ENCODE measurements at regions not wholly inside any gene's neighbourhood (a gene's known extent, or its start where the extent isn't known, plus 50 kb on each side); places are given as distances from the start of the nearest gene placed in this dataset.

DNA sequence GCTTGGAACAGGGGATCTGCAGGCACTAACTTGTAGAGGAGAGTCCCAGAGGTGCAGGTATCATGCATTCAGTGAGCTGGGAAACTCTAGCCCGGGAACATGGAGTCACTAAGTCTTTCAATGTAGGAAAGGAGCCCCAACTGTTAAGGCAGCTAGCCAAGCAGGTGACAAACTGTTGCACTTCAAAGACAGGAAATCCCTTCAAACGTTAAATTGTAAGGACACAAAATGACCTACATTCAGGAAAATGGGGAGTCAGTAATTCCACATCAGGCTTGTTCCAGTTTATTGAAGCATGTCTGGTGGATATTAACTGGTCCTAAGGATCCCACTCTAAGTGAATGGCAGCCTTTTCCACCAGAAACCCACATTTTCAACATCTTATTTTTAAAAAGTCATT lies 364.5 kb downstream of the MTX2 start:
- no peaks in the 10 kb centered on the region for H3K4me1 ChIP-seq
- H3K36me3 ChIP-seq = no peaks in the 10 kb centered on the region
- TF ChIP-seq, protein P1, sequence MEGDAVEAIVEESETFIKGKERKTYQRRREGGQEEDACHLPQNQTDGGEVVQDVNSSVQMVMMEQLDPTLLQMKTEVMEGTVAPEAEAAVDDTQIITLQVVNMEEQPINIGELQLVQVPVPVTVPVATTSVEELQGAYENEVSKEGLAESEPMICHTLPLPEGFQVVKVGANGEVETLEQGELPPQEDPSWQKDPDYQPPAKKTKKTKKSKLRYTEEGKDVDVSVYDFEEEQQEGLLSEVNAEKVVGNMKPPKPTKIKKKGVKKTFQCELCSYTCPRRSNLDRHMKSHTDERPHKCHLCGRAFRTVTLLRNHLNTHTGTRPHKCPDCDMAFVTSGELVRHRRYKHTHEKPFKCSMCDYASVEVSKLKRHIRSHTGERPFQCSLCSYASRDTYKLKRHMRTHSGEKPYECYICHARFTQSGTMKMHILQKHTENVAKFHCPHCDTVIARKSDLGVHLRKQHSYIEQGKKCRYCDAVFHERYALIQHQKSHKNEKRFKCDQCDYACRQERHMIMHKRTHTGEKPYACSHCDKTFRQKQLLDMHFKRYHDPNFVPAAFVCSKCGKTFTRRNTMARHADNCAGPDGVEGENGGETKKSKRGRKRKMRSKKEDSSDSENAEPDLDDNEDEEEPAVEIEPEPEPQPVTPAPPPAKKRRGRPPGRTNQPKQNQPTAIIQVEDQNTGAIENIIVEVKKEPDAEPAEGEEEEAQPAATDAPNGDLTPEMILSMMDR (IDR thresholded peaks at IDR 0.05; ENCODE audit: low read depth, low read length) = no peak
- no peak overlapping the region for H3K4me3 ChIP-seq (ENCODE audit: low read depth, low read length)
- DNase-seq = no peak
- no peaks in the 10 kb centered on the region for H3K9me3 ChIP-seq
- H3K27me3 ChIP-seq = no peaks in the 10 kb centered on the region

DNA sequence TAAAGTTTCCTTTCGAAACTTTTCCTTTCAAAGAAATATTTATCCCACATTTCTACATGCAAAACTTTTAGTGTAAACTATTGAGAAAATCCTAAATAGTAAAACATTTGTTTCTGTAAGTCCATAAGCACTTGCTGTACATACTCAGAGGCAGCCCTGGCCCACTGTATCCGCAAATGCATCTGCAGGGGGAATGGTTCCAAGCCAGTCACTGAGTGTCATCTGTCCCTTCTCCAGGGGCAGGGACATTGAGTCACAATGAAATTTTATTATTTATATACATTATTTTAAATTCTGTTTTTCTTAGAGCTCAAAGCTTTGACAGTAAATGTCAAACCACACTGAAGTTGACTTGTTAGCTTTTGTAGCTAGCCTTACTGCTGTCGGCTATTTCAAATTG lies 367.2 kb downstream of the MTX2 start:
- Histone ChIP-seq H3K36me3 (no peaks in the 10 kb centered on the region), H3K9me3 (no peaks in the 10 kb centered on the region), H3K4me1 (no peaks in the 10 kb centered on the region), H3K27me3 (no peaks in the 10 kb centered on the region), H3K4me3 (ENCODE audit: low read depth, low read length) (no peak overlapping the region)
- TF ChIP-seq, protein P1 (IDR thresholded peaks at IDR 0.05; ENCODE audit: low read depth, low read length) = no peak
- DNase-seq = no peak

- no peaks in the 10 kb centered on the region for H3K4me1 ChIP-seq
- peak overlapping the region; percentile 66 for H3K4me3 ChIP-seq (ENCODE audit: low read depth, low read length)
- H3K9me3 ChIP-seq = no peaks in the 10 kb centered on the region
- TF ChIP-seq, protein P1 (IDR thresholded peaks at IDR 0.05; ENCODE audit: low read depth, low read length) = no peak
- no peaks in the 10 kb centered on the region for H3K36me3 ChIP-seq
- DNase-seq = no peak
- no peaks in the 10 kb centered on the region for H3K27me3 ChIP-seq
Observed at GRCh38 chr2:176637142-176637485, 367.9 kb downstream of the MTX2 start.

DNA sequence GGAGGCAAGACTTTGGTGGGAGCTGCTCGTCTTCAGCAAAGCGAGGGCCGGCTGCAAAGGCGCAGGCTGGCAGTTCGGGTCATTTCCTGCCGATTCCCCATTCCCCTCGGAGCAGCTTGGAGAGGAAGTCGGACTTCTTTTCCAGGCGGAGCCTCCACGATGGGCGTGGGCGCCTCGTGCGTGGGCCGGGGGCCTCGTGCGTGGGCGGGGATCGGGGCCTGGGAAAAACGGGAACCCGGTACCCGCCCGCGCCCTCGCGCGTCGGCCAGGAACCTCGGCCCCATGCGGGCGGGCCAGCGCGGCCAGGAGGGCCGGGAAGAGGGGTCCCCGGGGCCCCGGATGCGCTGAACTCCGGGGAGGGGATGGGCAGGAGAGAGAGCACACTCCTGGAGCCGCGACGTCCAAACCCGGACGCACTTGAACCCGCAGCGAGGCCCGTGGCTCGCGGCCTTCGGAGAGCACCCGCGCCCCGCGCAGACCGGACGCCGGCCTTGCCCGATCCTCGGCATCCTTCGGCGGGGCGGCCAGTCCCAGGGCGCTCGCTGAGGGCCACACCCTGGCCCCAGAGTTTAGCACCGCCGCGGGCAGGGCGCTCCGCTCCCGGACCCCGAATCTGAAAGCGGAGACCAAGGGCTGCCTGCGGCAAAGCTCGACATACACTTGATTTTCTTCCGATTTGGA lies 368.4 kb downstream of the MTX2 start:
- no peaks in the 10 kb centered on the region for H3K9me3 ChIP-seq
- TF ChIP-seq, protein P1 (IDR thresholded peaks at IDR 0.05; ENCODE audit: low read depth, low read length) = no peak

GRCh38 chr2:176638167-176639015 lies 369.1 kb downstream of the MTX2 start:
- TF ChIP-seq, protein P1 (IDR thresholded peaks at IDR 0.05; ENCODE audit: low read depth, low read length) = peak; percentile 49

More for the DNA sequence above, 368.4 kb downstream of the MTX2 start:
- H3K4me1 ChIP-seq = no peaks in the 10 kb centered on the region
- H3K36me3 ChIP-seq = no peaks in the 10 kb centered on the region
- H3K27me3 ChIP-seq = no peaks in the 10 kb centered on the region
- peak; percentile 43 for DNase-seq
- peak overlapping the region; percentile 66 for H3K4me3 ChIP-seq (ENCODE audit: low read depth, low read length)

GRCh38 chr2:176639016-176639343 lies 369.7 kb downstream of the MTX2 start:
- H3K4me1 ChIP-seq = 0 out of 2 replicates have a peak, but pooled peaks cover 4% of the 10 kb centered on the region
- no peak overlapping the region for H3K4me3 ChIP-seq (ENCODE audit: low read depth, low read length)
- H3K36me3 ChIP-seq = no peaks in the 10 kb centered on the region
- no peak for DNase-seq
- TF ChIP-seq, protein P1 (IDR thresholded peaks at IDR 0.05; ENCODE audit: low read depth, low read length) = no peak
- H3K9me3 ChIP-seq = no peaks in the 10 kb centered on the region
- H3K27me3 ChIP-seq = no peaks in the 10 kb centered on the region

More at GRCh38 chr2:176638167-176639015, 369.1 kb downstream of the MTX2 start:
- no peaks in the 10 kb centered on the region for H3K27me3 ChIP-seq
- peak overlapping the region; percentile 66 for H3K4me3 ChIP-seq (ENCODE audit: low read depth, low read length)
- H3K9me3 ChIP-seq = no peaks in the 10 kb centered on the region
- H3K36me3 ChIP-seq = no peaks in the 10 kb centered on the region
- H3K4me1 ChIP-seq = 0 out of 2 replicates have a peak, but pooled peaks cover 2% of the 10 kb centered on the region
- peak; percentile 73 for DNase-seq
